GM12892 (cell line): ENCODE measurements at regions not wholly inside any gene's neighbourhood (a gene's known extent, or its start where the extent isn't known, plus 50 kb on each side); places are given as distances from the start of the nearest gene placed in this dataset.

Source experiments
- POLR2A ChIP-seq: IDR thresholded peaks from 2 replicates; pipeline ENCODE4 v1.6.1; 2011; ENCODE audit warnings: low read depth, low read length, control low read depth
- POLR2AphosphoS5 ChIP-seq: IDR thresholded peaks from 2 replicates; pipeline ENCODE4 v1.6.1; 2011; ENCODE audit warnings: low read depth, low read length, control low read depth

DNA sequence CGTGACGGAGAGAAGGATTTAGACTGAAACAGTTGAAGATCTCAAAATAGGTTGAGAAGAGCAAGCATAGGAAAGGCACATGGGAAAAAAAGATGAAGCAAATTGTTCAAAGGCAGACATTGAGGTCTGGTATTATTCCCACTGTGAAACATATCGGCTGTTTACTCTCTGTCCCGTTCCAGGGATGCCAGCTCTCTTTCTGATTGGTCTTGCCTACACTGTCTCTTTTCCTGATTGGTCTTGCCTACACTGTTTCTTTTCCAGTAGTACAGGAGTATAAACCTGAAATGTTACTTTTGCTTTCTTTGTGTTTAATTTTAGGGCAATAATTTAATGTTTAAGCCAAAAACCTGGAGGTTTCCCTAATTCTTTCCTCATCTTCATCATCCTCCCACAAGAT is 226.5 kb upstream of the MCHR2 start:
- no peak for TF ChIP-seq POLR2A
- no peak for TF ChIP-seq POLR2AphosphoS5
